Naive B cell (primary cell): ENCODE measurements at regions not wholly inside any gene's neighbourhood (a gene's known extent, or its start where the extent isn't known, plus 50 kb on each side); places are given as distances from the start of the nearest gene placed in this dataset.
"Not testable (repeated sequence)": the region's sequence is repeated elsewhere in the genome, so short reads cannot be mapped to it uniquely, and the experiment has no call there.

Experiments used
- ATAC-seq, 2 donors: fragments of 150-1000 bp; cut with Tn5 transposase; 2 replicates each; pipeline ENCODE4 v1.10.0; 2021; ENCODE audit warnings: low read depth in 2 of 2, mild to moderate bottlenecking in 2 of 2, moderate library complexity in 2 of 2
- DNase-seq: peaks from one replicate; pipeline ENCODE4 v3.0.0; 2022
- H3K27ac Mint-ChIP-seq, 6 donors: one replicate each; pipeline ENCODE4 v1.8.0; 2020 to 2022; ENCODE audit warnings: mild to moderate bottlenecking in 6 of 6, mixed read lengths in 6 of 6, moderate library complexity in 5 of 6, inconsistent platforms in 2 of 6
- H3K27me3 Mint-ChIP-seq, 3 donors: one replicate each; pipeline ENCODE4 v1.8.0; 2021 to 2022; ENCODE audit warnings: mixed read lengths in 3 of 3, mild to moderate bottlenecking in 1 of 3
- H3K36me3 Mint-ChIP-seq, 2 donors: one replicate each; pipeline ENCODE4 v1.8.0; 2020 to 2022; ENCODE audit warnings: mixed read lengths in 2 of 2, inconsistent platforms in 1 of 2, mild to moderate bottlenecking in 1 of 2
- H3K4me1 Mint-ChIP-seq, 3 donors: one replicate each; pipeline ENCODE4 v1.8.0; 2020 to 2022; ENCODE audit warnings: mixed read lengths in 3 of 3, inconsistent platforms in 1 of 3, mild to moderate bottlenecking in 1 of 3, moderate library complexity in 1 of 3
- H3K4me3 Mint-ChIP-seq, 8 donors: one replicate each; pipeline ENCODE4 v1.8.0; 2020 to 2022; ENCODE audit warnings: mild to moderate bottlenecking in 8 of 8, mixed read lengths in 8 of 8, moderate library complexity in 8 of 8, inconsistent platforms in 2 of 8
- H3K9me3 Mint-ChIP-seq, 7 donors: one replicate each; pipeline ENCODE4 v1.8.0; 2020 to 2022; ENCODE audit warnings: mixed read lengths in 7 of 7, mild to moderate bottlenecking in 5 of 7, inconsistent platforms in 2 of 7, moderate library complexity in 1 of 7

DNA sequence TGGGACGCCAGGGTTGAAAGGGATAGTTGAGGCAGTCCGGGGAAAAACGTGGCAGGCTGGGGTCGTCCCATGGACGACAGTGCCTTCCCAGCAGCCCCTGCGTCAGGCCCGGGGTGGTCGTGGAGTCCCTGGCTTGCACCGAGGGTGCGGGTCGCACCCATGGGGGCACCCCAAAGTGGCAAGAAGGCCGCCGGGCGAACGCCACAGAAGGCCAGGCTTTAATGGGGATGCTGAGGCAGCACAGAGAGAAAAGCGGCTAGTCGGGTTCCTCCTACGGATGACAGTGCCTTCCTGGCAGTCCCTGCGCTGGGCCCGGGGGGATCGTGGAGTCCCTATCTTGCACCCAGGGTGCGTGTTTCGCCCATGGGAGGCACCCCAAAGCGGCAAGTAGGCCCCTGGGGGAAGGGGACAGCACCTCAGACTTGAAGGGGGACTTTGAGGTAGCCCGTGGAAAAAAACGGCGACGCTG is 158.6 kb upstream of the ALG10B start:
- DNase-seq = no peak
- Mint-ChIP-seq H3K4me1 (no peaks in the 10 kb centered on the region), H3K9me3 (peaks cover 8 to 13% (median 10%) of the 10 kb centered on the region in 7 donors), H3K4me3 (no peak overlapping the region), H3K27ac (no peak overlapping the region), H3K36me3 (peaks cover 0 to 8% of the 10 kb centered on the region in 2 donors), H3K27me3 (no peaks in the 10 kb centered on the region)
- ATAC-seq = no peak

DNA sequence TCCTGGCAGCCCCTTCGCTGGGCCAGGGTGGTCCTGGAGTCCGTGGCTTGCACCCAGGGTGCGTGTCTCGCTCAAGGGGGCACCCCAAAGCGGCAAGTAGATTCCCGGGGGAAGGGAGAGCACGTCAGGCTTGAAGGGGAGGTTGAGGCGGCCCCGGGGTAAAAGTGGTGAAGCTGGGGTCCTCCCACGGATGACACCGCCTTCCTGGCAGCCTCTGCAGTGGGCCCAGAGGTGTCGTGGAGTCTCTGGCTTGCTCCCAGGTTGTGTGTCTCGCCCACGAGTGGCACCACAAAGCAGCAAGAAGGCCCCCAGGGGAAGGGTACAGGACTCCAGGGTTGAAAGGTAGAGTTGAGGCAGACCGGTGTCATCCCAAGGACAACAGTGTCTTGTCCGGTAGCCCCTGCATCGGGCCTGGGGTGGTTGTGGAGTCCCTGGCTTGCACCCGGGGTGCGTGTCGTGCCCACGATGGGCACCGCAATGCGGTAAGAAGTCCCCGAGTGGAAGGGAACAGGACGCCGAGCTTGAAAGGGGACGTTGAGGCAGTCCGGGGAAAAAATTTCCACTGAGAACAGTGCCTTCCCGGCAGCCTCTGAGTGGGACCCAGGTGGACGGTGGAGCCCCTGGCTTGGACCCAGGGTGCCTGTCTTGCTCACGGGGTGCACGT is 158.0 kb upstream of the ALG10B start:
- Mint-ChIP-seq H3K36me3 (peaks cover 0 to 8% of the 10 kb centered on the region in 2 donors), H3K4me1 (no peaks in the 10 kb centered on the region), H3K9me3 (peaks cover 8 to 13% (median 10%) of the 10 kb centered on the region in 7 donors), H3K27ac (no peak overlapping the region), H3K27me3 (no peaks in the 10 kb centered on the region), H3K4me3 (peak overlapping the region in 1 of 8 donors; percentile 47)
- DNase-seq = no peak
- ATAC-seq = no peak

DNA sequence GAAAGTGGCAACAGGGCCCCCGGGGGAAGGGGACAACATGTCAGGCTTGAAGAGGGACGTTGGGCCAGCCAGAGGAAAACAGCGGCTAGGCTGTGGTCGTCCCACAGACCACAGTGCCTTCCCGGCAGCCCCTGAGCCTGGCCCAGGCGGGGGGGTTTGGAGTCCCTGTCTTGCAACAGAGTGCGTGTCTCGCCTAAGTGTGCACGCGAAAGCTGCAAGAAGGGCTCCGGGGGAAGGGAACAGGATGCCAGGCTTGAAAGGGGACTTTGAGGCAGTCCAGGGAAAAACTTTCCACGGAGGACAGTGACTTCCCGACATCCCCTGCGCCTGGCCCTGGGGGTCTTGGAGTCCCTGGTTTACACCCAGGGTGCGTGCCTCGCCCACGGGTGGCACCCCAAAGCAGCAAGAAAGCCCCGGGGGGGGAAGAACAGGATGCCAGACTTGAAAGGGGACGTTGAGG is 157.5 kb upstream of the ALG10B start:
- H3K4me3 Mint-ChIP-seq = peak overlapping the region in 1 of 8 donors; percentile 47
- DNase-seq (no peak), ATAC-seq (no peak)
- no peak overlapping the region for H3K27ac Mint-ChIP-seq
- peaks cover 0 to 8% of the 10 kb centered on the region in 2 donors for H3K36me3 Mint-ChIP-seq
- no peaks in the 10 kb centered on the region for H3K4me1 Mint-ChIP-seq
- H3K27me3 Mint-ChIP-seq = no peaks in the 10 kb centered on the region
- H3K9me3 Mint-ChIP-seq = peaks cover 8 to 14% (median 10%) of the 10 kb centered on the region in 7 donors

DNA sequence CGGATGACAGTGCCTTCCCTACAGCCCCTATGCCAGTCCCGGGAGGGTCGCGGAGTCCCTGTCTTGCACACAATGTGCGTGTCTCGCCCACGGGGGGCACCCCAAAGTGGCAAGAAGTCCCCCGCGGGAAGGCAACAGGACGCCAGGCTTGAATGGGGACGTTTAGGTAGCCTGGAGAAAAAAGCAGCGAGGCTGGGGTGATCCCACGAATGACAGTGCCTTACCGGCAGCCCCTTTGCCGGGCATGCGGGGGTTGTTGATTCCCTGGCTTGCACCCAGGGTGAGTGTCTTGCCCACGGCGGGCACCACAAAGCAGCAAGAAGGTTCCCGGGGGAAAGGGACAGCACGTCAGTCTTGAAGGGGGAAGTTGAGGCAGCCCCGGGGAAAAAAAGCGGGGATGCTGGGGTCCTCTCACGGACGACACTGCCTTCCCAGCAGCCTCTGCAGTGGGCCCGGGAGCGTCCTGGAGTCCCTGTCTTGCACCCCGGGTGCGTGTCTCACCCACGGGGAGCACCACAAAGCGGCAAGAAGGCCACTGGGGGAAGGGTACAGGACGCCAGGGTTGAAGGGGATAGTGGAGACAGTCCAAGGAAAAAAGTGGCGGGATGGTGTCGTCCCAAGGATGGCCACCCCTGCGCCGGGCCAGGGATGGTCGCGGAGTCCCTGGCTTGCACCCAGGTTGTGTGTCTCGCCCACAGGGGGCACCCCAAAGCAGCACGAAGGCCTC is 156.8 kb upstream of the ALG10B start:
- DNase-seq (no peak), ATAC-seq (no peak)
- Mint-ChIP-seq H3K27ac (no peak overlapping the region), H3K9me3 (peaks cover 10 to 19% (median 13%) of the 10 kb centered on the region in 7 donors), H3K4me3 (no peak overlapping the region), H3K36me3 (peaks cover 0 to 8% of the 10 kb centered on the region in 2 donors), H3K27me3 (no peaks in the 10 kb centered on the region), H3K4me1 (no peaks in the 10 kb centered on the region)

DNA sequence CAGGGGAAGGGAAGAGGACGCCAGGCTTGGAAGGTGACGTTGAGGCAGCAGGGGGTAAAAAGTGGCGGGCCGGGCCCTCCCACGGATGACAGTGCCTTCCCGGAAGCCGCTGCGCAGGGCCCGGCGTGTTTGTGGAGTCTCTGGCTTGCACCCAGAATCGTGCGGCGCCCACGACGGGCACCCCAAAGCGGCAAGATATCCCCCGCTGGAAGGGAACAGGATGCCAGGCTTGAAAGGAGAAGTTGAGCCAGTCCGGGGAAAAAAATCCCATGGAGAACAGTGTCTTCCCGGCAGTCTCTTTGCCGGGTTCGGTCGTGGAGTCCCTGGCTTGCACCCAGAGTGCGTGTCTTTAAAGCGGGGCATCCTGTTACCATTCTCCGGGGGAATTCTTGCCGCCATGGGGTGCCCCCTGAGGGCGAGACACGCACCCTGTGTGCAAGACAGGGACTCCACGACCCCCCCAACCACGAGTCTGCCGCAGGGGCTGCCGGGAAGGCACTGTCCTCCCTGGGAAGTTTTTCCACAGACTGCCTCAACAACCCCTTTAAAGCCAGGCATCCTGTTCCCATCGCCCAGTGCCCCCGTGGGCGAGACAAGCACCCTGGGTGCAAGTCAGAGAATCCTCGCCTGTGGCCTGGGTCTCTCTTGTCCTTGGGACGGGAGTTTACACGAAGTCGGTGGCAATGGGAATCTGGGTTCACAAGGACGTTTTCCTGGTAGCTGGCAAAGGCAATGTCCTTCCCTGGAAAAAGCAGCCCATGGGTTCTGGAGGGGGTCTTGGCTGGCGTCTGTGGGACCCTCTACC is 156.1 kb upstream of the ALG10B start:
- H3K9me3 Mint-ChIP-seq = peaks cover 7 to 19% (median 13%) of the 10 kb centered on the region in 7 donors
- H3K4me3 Mint-ChIP-seq = no peak overlapping the region
- peaks cover 0 to 8% of the 10 kb centered on the region in 2 donors for H3K36me3 Mint-ChIP-seq
- DNase-seq (no peak), ATAC-seq (no peak)
- H3K27ac Mint-ChIP-seq = no peak overlapping the region
- H3K4me1 Mint-ChIP-seq = no peaks in the 10 kb centered on the region
- H3K27me3 Mint-ChIP-seq = no peaks in the 10 kb centered on the region

DNA sequence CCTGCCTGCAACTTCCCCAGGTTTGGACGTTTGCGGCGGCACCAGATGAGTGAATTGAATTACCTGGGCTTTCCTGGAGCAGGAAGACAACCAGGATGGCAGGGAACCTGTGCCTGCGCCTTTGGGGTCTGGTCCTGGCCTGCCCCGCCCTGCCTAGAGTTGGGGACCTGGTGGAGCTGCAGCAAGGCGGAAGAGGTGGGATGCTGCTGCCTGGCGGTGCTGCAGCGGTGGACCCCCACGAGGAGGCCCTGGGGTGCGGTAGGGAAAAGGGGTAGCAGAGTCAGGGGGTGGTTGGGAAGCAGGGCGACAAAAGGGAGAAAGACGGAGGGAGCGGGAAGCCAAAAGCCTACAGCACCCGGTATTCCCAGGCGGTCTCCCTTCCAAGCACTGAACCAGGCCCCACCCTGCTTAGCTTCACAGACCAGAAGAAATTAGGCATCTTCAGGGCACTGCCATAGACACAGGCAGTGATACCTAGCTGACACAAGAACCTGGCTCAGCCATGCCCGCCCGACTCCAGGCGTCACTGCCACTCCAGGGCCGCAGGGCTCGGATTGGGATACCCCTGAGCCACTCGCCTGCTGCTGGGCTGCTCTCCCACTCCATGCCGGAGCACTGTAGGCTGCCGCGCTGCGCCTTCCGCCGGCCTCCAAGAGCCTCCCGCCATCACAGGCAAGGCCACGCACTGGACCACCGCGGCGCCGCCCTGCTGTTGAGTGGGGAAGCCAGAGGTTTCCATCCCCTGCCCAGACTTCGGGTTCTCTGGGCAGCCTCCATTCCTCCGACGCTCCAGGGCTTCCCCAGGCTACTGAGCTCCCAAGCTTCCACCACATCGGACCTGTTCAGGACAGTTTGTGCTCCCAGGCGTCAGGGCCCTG is 155.2 kb upstream of the ALG10B start:
- H3K4me3 Mint-ChIP-seq = no peak overlapping the region
- no peaks in the 10 kb centered on the region for H3K4me1 Mint-ChIP-seq
- DNase-seq (no peak), ATAC-seq (no peak)
- H3K9me3 Mint-ChIP-seq = peaks cover 7 to 19% (median 13%) of the 10 kb centered on the region in 7 donors
- H3K36me3 Mint-ChIP-seq = peaks cover 0 to 8% of the 10 kb centered on the region in 2 donors
- H3K27ac Mint-ChIP-seq = peak overlapping the region in 1 of 6 donors; percentile 63
- H3K27me3 Mint-ChIP-seq = no peaks in the 10 kb centered on the region

DNA sequence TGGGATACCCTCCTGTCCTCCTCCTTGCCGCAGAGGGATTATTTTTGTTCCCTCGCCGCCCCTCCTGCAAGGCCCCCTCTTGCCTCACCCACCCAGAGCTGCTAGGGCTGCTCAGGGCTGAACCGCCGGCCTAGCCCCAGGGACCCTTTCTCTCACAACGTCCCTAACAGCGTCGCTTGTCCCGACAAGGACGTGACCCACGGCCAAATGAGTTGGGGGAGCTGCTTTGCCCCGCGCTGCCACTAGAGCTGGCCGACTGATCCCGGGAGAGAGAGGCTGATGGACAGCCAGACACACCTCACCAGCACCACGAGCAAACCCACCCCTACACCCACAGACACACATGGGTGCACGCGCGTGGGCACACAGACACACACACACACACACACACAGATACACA is 154.6 kb upstream of the ALG10B start:
- no peaks in the 10 kb centered on the region for H3K4me1 Mint-ChIP-seq
- peaks cover 0 to 8% of the 10 kb centered on the region in 2 donors for H3K36me3 Mint-ChIP-seq
- H3K27me3 Mint-ChIP-seq = no peaks in the 10 kb centered on the region

DNA sequence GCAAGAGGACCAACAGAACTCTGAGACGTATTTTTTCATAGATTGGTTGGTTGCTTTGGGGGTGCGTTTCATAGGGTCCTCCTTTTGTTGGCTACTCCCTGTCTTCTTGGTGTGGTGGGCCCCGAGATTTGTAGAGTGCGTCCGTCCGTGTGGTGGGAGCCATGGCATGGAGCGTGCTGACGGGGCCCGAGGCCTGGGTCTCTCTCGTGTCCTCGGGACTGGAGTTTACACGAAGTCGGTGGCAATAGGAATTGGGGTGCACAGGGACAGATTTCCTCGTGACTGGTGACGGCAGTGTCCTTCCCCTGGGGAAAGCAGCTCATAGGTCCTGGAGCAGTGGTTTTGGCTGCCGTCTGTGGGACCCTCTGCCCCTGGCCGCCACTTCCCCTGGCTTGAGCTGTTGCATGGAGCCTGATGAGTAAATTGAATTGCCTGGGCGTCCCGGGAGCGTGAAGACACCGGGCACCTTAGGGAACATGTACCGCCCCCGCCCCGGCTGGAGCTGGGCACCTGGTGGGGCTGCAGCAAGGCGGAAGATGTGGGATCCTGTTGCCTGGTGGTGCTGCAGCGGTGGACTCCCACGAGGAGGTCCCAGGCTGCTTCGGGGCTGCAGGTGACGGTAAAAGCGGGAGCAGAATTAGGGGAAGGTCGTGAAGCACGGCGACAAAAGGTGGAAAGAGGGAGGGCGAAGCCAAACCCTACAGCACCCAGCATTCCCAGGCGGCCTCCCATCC is 153.7 kb upstream of the ALG10B start:
- no peak overlapping the region for H3K27ac Mint-ChIP-seq
- H3K9me3 Mint-ChIP-seq = peaks cover 7 to 19% (median 13%) of the 10 kb centered on the region in 7 donors
- peaks cover 0 to 8% of the 10 kb centered on the region in 2 donors for H3K36me3 Mint-ChIP-seq
- no peak for DNase-seq
- ATAC-seq = no peak
- H3K4me3 Mint-ChIP-seq = no peak overlapping the region
- no peaks in the 10 kb centered on the region for H3K27me3 Mint-ChIP-seq
- H3K4me1 Mint-ChIP-seq = no peaks in the 10 kb centered on the region

More for the DNA sequence above, 154.6 kb upstream of the ALG10B start:
- no peak for DNase-seq
- Mint-ChIP-seq H3K9me3 (peaks cover 7 to 19% (median 13%) of the 10 kb centered on the region in 7 donors), H3K27ac (peak overlapping the region in 1 of 6 donors; percentile 63), H3K4me3 (no peak overlapping the region)
- no peak for ATAC-seq

DNA sequence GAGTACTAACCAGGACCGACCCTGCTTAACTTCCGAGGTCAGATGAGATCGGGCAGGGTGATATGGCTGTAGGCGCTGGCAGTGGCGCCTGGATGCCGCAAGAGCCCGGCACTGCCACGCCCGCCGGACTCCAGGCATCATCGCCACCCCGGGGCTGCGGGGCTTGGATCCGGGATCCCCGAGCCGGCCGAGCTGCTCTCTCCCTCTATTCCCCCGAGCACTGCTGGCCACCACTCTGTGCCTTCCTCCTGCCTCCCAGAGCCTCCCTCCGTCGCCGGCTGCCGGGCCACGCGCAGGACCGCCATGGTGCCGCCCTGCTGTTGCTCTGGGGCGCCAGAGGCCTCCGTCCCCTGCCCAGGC is 153.2 kb upstream of the ALG10B start:
- Mint-ChIP-seq H3K36me3 (peaks cover 0 to 8% of the 10 kb centered on the region in 2 donors), H3K27me3 (no peaks in the 10 kb centered on the region), H3K4me1 (no peaks in the 10 kb centered on the region), H3K27ac (no peak overlapping the region), H3K9me3 (peaks cover 7 to 19% (median 13%) of the 10 kb centered on the region in 7 donors), H3K4me3 (no peak overlapping the region)
- ATAC-seq (no peak), DNase-seq (no peak)

DNA sequence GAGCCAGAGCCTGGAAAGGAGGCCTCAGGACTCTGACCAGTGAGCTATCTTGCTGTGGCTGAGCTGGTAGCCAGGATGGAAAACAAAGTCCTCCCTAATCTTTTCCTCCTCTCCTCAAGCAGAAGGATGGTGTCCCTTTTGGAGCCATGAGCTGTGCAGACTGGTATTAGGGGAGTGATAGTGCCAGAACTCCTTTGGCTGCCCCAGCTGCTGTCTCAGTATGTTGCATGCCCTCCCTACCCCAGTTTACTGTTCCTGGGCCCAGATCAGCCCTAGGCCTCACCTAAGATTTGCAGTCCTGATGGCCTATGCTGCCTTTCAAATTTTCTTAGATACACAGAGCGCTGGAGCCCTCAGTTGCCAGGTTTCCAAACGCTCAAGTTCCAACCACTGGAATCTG is 150.3 kb upstream of the ALG10B start:
- no peak overlapping the region for H3K4me3 Mint-ChIP-seq
- no peaks in the 10 kb centered on the region for H3K27me3 Mint-ChIP-seq
- ATAC-seq (no peak), DNase-seq (no peak)
- no peak overlapping the region for H3K27ac Mint-ChIP-seq
- H3K4me1 Mint-ChIP-seq = no peaks in the 10 kb centered on the region
- peaks cover 8 to 19% (median 12%) of the 10 kb centered on the region in 7 donors for H3K9me3 Mint-ChIP-seq
- peaks cover 0 to 8% of the 10 kb centered on the region in 2 donors for H3K36me3 Mint-ChIP-seq

DNA sequence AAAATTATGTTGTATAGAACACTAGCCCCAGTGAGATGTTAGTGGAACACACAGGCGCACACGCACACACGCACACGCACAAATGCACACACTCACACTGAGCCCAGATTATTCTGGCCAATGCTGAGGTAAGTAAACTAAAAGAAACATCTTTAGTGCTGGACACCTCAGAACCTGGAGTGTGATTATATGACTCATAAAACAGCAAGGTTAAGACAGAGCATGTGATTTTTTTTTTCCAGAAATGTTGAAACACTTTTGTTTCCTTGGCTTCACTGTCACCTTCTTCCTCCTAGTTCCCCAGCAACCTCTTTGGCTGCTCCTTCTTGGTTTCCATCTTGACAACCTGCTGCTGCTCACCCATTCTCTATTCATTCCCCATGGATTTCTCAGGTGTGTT is 141.0 kb upstream of the ALG10B start:
- no peak overlapping the region for H3K27ac Mint-ChIP-seq
- H3K27me3 Mint-ChIP-seq = no peaks in the 10 kb centered on the region
- H3K4me3 Mint-ChIP-seq = no peak overlapping the region
- no peaks in the 10 kb centered on the region for H3K36me3 Mint-ChIP-seq
- no peak for ATAC-seq
- DNase-seq = no peak
- no peaks in the 10 kb centered on the region for H3K4me1 Mint-ChIP-seq
- peaks cover 0 to 15% (median 4%) of the 10 kb centered on the region in 7 donors for H3K9me3 Mint-ChIP-seq

DNA sequence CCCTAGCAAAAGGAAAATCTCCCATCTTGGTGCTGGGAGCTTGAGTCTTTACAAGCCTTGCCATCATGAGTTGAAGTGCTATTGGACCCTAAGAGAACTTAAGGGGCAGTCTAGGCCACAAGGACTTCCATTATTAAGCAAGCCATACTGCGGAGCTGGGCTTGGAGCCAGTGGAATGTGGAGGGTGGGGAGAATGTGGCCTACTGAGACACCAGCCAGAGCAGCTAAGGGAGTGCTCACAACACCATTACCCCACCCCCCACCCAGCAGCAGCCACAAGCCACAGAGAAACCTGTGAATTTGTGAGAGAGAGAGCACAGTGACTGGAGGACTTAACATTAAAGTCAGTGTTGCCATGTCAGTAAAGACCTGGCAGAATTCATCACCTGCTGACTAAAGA is 133.0 kb upstream of the ALG10B start:
- H3K4me3 Mint-ChIP-seq, H3K27me3 Mint-ChIP-seq, DNase-seq, H3K4me1 Mint-ChIP-seq, H3K36me3 Mint-ChIP-seq, ATAC-seq, H3K27ac Mint-ChIP-seq: not testable (repeated sequence)
- peaks cover 4 to 16% (median 10%) of the 10 kb centered on the region in 7 donors for H3K9me3 Mint-ChIP-seq
